Testis (tissue), 2 donors: ENCODE measurements at regions not wholly inside any gene's neighbourhood (a gene's known extent, or its start where the extent isn't known, plus 50 kb on each side); places are given as distances from the start of the nearest gene placed in this dataset.

Source experiments
- DNase-seq: peaks from one replicate; pipeline ENCODE4 v3.0.0-alpha.2; 2019
- H3K27ac ChIP-seq, 2 donors: fragments of 200-600 bp; sonication (generic); one replicate each; pipeline ENCODE4 v1.5.1; 2019
- H3K27me3 ChIP-seq: fragments of 200-600 bp; sonication (generic); one replicate; pipeline ENCODE4 v1.5.1; 2019
- H3K36me3 ChIP-seq: fragments of 200-600 bp; sonication (generic); one replicate; pipeline ENCODE4 v1.5.1; 2017; ENCODE audit warnings: low read depth; ENCODE audit errors: missing control alignments
- H3K4me1 ChIP-seq: fragments of 200-600 bp; sonication (generic); one replicate; pipeline ENCODE4 v1.5.1; 2019
- H3K4me3 ChIP-seq, 2 donors: fragments of 200-600 bp; sonication (generic); one replicate each; pipeline ENCODE4 v1.5.1; 2017 to 2019
- H3K9me3 ChIP-seq: fragments of 200-600 bp; sonication (generic); one replicate; pipeline ENCODE4 v1.5.1; 2017
- CTCF ChIP-seq, 3 experiments: fragments of 450-650 bp in 2 of 3; fragments of 200-600 bp in 1 of 3; sonication (generic) in 1 of 3; IDR thresholded peaks; one replicate each; pipeline ENCODE4 v1.5.1; 2016 to 2019; ENCODE audit warnings: antibody characterized with exemption in 3 of 3, mild to moderate bottlenecking in 2 of 3, moderate library complexity in 1 of 3
- POLR2A ChIP-seq: fragments of 450-650 bp; IDR thresholded peaks from one replicate; pipeline ENCODE4 v1.6.1; 2017; ENCODE audit warnings: antibody characterized with exemption, mild to moderate bottlenecking, moderate library complexity
- WGBS, 2 donors: methylation state at CpG; one replicate each; pipeline ENCODE4 v1.1.5; 2018; 5-methylcytosine and 5-hydroxymethylcytosine counted together
- intact Hi-C: fragments of 100-400 bp; cut with DNase I; formaldehyde crosslinking; loops from one replicate; pipeline ENCODE4 v1.15.1; 2023; ENCODE audit warnings: low total_unique reads

GRCh38 chr13:74273581-74273980 is 139.4 kb upstream of the KLF12 start:
- WGBS, 2 donors, result 88 to 91% methylated on average over 1 of the region's 1 CpG

GRCh38 chr13:74272826-74273225 is 138.6 kb upstream of the KLF12 start:
- H3K27me3 ChIP-seq, result no peaks in the 10 kb centered on the region
- H3K4me1 ChIP-seq, result no peaks in the 10 kb centered on the region
- no peaks in the 10 kb centered on the region for H3K9me3 ChIP-seq
- intact Hi-C loops, result no loop called here
- 66 to 67% methylated on average over 1 of the region's 1 CpG for WGBS, 2 donors
- H3K4me3 ChIP-seq, result no peak overlapping the region
- H3K27ac ChIP-seq, result no peak overlapping the region
- TF ChIP-seq CTCF (IDR thresholded peaks at IDR 0.05) (no peak), POLR2A (no peak)
- DNase-seq, result no peak
- no peaks in the 10 kb centered on the region for H3K36me3 ChIP-seq

More at GRCh38 chr13:74273581-74273980, 139.4 kb upstream of the KLF12 start:
- H3K27ac ChIP-seq, result no peak overlapping the region
- DNase-seq, result no peak
- H3K9me3 ChIP-seq, result no peaks in the 10 kb centered on the region
- TF ChIP-seq POLR2A, result no peak
- no peak for TF ChIP-seq CTCF (IDR thresholded peaks at IDR 0.05)
- H3K4me3 ChIP-seq, result no peak overlapping the region
- no peaks in the 10 kb centered on the region for H3K36me3 ChIP-seq
- no peaks in the 10 kb centered on the region for H3K4me1 ChIP-seq
- H3K27me3 ChIP-seq, result no peaks in the 10 kb centered on the region
- intact Hi-C loops, result no loop called here

GRCh38 chr13:74270018-74270417 is 135.8 kb upstream of the KLF12 start:
- TF ChIP-seq POLR2A, result no peak
- no peak for TF ChIP-seq CTCF (IDR thresholded peaks at IDR 0.05)
- H3K27ac ChIP-seq, result no peak overlapping the region
- no peaks in the 10 kb centered on the region for H3K27me3 ChIP-seq
- no peaks in the 10 kb centered on the region for H3K4me1 ChIP-seq
- H3K36me3 ChIP-seq, result no peaks in the 10 kb centered on the region
- no peak for DNase-seq
- no peak overlapping the region for H3K4me3 ChIP-seq
- WGBS, 2 donors, result 55 to 90% methylated on average over 1 of the region's 1 CpG
- intact Hi-C loops, result no loop called here
- no peaks in the 10 kb centered on the region for H3K9me3 ChIP-seq

- Histone ChIP-seq H3K4me1 (no peaks in the 10 kb centered on the region), H3K27ac (no peak overlapping the region), H3K36me3 (no peaks in the 10 kb centered on the region), H3K27me3 (no peaks in the 10 kb centered on the region), H3K4me3 (no peak overlapping the region), H3K9me3 (no peaks in the 10 kb centered on the region)
- DNase-seq, result no peak
- TF ChIP-seq CTCF (IDR thresholded peaks at IDR 0.05), result no peak
- no peak for TF ChIP-seq POLR2A
- intact Hi-C loops, result no loop called here
- 66 to 84% methylated on average over 1 of the region's 1 CpG for WGBS, 2 donors
Observed at GRCh38 chr13:74266861-74267260, 132.7 kb upstream of the KLF12 start.

- no peaks in the 10 kb centered on the region for H3K27me3 ChIP-seq
- H3K36me3 ChIP-seq, result no peaks in the 10 kb centered on the region
- no peak overlapping the region for H3K4me3 ChIP-seq
- no peaks in the 10 kb centered on the region for H3K9me3 ChIP-seq
- no peak overlapping the region for H3K27ac ChIP-seq
- no peaks in the 10 kb centered on the region for H3K4me1 ChIP-seq
- intact Hi-C loops, result no loop called here
- no peak for DNase-seq
- no peak for TF ChIP-seq POLR2A
- TF ChIP-seq CTCF (IDR thresholded peaks at IDR 0.05), result no peak
- WGBS, 2 donors, result 65 to 93% methylated on average over 3 of the region's 3 CpGs
Observed at GRCh38 chr13:74266309-74266708, 132.1 kb upstream of the KLF12 start.
